ENCODE measurements at regions not wholly inside any gene's neighbourhood (a gene's known extent, or its start where the extent isn't known, plus 50 kb on each side); places are given as distances from the start of the nearest gene placed in this dataset.

DNA sequence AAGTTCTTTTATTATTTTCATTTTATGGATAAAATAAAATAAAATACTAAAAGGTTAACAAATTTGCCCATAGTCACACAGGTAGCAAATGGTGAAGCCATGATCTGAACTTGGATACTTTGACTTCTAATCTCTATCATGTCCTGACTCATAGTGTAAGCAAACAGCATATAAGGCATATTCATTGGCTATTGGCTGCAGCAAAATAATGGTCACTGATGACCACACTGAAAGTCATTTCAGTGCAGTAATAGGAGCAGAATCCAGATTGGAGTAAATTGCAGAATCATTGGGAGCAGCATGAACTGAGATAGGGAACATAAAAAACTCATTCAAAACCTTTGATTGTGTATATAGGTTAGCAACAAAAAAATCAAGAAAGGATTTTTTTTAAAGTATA, 262.9 kb downstream of the PLA2G4A start:
- TF ChIP-seq, protein P1, sequence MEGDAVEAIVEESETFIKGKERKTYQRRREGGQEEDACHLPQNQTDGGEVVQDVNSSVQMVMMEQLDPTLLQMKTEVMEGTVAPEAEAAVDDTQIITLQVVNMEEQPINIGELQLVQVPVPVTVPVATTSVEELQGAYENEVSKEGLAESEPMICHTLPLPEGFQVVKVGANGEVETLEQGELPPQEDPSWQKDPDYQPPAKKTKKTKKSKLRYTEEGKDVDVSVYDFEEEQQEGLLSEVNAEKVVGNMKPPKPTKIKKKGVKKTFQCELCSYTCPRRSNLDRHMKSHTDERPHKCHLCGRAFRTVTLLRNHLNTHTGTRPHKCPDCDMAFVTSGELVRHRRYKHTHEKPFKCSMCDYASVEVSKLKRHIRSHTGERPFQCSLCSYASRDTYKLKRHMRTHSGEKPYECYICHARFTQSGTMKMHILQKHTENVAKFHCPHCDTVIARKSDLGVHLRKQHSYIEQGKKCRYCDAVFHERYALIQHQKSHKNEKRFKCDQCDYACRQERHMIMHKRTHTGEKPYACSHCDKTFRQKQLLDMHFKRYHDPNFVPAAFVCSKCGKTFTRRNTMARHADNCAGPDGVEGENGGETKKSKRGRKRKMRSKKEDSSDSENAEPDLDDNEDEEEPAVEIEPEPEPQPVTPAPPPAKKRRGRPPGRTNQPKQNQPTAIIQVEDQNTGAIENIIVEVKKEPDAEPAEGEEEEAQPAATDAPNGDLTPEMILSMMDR (IDR thresholded peaks at IDR 0.05) = no peak
- TF ChIP-seq POLR2AphosphoS5 (IDR thresholded peaks at IDR 0.05) = no peak
- no peak for TF ChIP-seq POLR2A (IDR thresholded peaks at IDR 0.05)

Measured in sigmoid colon (tissue), 4 donors.